K562 (cell line): ENCODE measurements at regions not wholly inside any gene's neighbourhood (a gene's known extent, or its start where the extent isn't known, plus 50 kb on each side); places are given as distances from the start of the nearest gene placed in this dataset.

Experiments
- ATAC-seq: fragments of 200-7000 bp; cut with Tn5 transposase; 3 replicates; pipeline ENCODE4 v1.9.1; 2020; ENCODE audit warnings: moderate library complexity
- BruUV-seq: library from RNA; stranded (reverse); fragments of 400-500 nt; replicated peaks from 2 replicates; lab custom pipeline; 2021; lab: Mats Ljungman, UMichigan
- CTCF ChIA-PET: fragments of 300-600 bp; formaldehyde crosslinking; extraction: SDS; loops from one replicate; lab custom pipeline; 2021; ENCODE audit warnings: low intra/inter-chr PET ratio; lab: Yijun Ruan, JAX
- POLR2A ChIA-PET: fragments of 300-600, 350-650 bp; sonication (Branson Sonifier 250); formaldehyde crosslinking; extraction: SDS; loops from one replicate; lab custom pipeline; 2021; ENCODE audit warnings: antibody characterized with exemption, inconsistent platforms; lab: Yijun Ruan, JAX
- DNase-seq, 4 experiments: peaks; one replicate each; pipeline versions ENCODE4 v3.0.0 to v3.0.0-alpha.2; 2011 to 2018; ENCODE audit warnings: low spot score in 3 of 4, mixed read lengths in 3 of 4; ENCODE audit errors: extremely low read depth in 1 of 4
- FAIRE-seq: peaks from 2 replicates; lab custom pipeline; 2011; peaks lifted over from hg19 to GRCh38; lab: Jason Lieb, UNC
- H2AFZ ChIP-seq: 2 replicates; pipeline ENCODE4 v1.6.0; 2011; ENCODE audit warnings: low read depth, low read length, control low read depth, inconsistent platforms
- H3K27ac ChIP-seq: fragments of 200-600 bp; 3 replicates; pipeline ENCODE4 v1.8.0; 2011; ENCODE audit warnings: low read depth, mild to moderate bottlenecking, control low read depth, inconsistent platforms, low read length, moderate library complexity, mixed read lengths; ENCODE audit errors: extremely low read depth
- H3K27me3 ChIP-seq, 2 experiments: fragments of 300-600 bp in 1 of 2; 2 replicates in 1 of 2; 3 replicates in 1 of 2; pipeline versions ENCODE4 v1.6.0 to v1.8.0; 2011; ENCODE audit warnings: inconsistent platforms in 2 of 2, low read length in 2 of 2, mild to moderate bottlenecking in 1 of 2, mixed read lengths in 1 of 2, moderate library complexity in 1 of 2; ENCODE audit not compliant: control insufficient read depth in 2 of 2, insufficient read depth in 2 of 2
- H3K36me3 ChIP-seq: fragments of 300-600 bp; 3 replicates; pipeline ENCODE4 v1.8.0; 2011; ENCODE audit warnings: mild to moderate bottlenecking, low read length, inconsistent platforms; ENCODE audit not compliant: control insufficient read depth, insufficient read depth
- H3K4me1 ChIP-seq, 2 experiments: fragments of 200-600 bp in 1 of 2; replicated peaks in 1 of 2; 2 replicates in 1 of 2; 3 replicates in 1 of 2; pipeline versions ENCODE4 v1.5.1 to v1.8.0; 2011; ENCODE audit warnings: inconsistent platforms in 2 of 2, low read length in 2 of 2, mild to moderate bottlenecking in 1 of 2, mixed read lengths in 1 of 2, moderate library complexity in 1 of 2; ENCODE audit not compliant: control insufficient read depth in 2 of 2, insufficient read depth in 2 of 2
- H3K4me2 ChIP-seq: 2 replicates; pipeline ENCODE4 v1.6.1; 2011; ENCODE audit warnings: low read length, control low read depth, inconsistent platforms, mixed read lengths; ENCODE audit not compliant: insufficient read depth
- H3K4me3 ChIP-seq: fragments of 200-600 bp; sonication (generic), shearing (Covaris generic); 2 replicates; pipeline ENCODE4 v1.5.1; 2016; ENCODE audit warnings: control low read depth, inconsistent platforms
- H3K79me2 ChIP-seq: fragments of 200-600 bp; 3 replicates; pipeline ENCODE4 v1.8.0; 2011; ENCODE audit warnings: low read length, inconsistent platforms; ENCODE audit not compliant: control insufficient read depth, insufficient read depth
- H3K9ac ChIP-seq, 2 experiments: 2 replicates each; pipeline versions ENCODE4 v1.6.0 to v1.6.1; 2011; ENCODE audit warnings: low read depth in 2 of 2, low read length in 2 of 2, control low read depth in 1 of 2, inconsistent platforms in 1 of 2, mild to moderate bottlenecking in 1 of 2, mixed read lengths in 1 of 2; ENCODE audit not compliant: insufficient read depth in 1 of 2
- H3K9me1 ChIP-seq: one replicate; pipeline ENCODE4 v1.6.0; 2011; ENCODE audit warnings: inconsistent platforms, mild to moderate bottlenecking, low read length, moderate library complexity; ENCODE audit not compliant: control insufficient read depth, insufficient read depth
- H3K9me3 ChIP-seq: replicated peaks from 2 replicates; pipeline ENCODE4 v1.5.1; 2011; ENCODE audit warnings: low read depth, low read length, inconsistent platforms; ENCODE audit not compliant: control insufficient read depth, insufficient read depth
- H4K20me1 ChIP-seq: replicated peaks from 2 replicates; pipeline ENCODE4 v1.6.1; 2011; ENCODE audit warnings: low read length, inconsistent platforms, mixed read lengths; ENCODE audit not compliant: control insufficient read depth, insufficient read depth
- E2F3 ChIP-seq: fragments of 250-450 bp; sonication (Bioruptor Pico); IDR thresholded peaks from 2 replicates; pipeline ENCODE4 v1.4.0; 2020; ENCODE audit warnings: mild to moderate bottlenecking
- E2F6 ChIP-seq, 2 experiments: IDR thresholded peaks; 2 replicates each; pipeline ENCODE4 v1.6.1; 2011; ENCODE audit warnings: borderline replicate concordance in 1 of 2, control low read depth in 1 of 2, low read depth in 1 of 2, low read length in 1 of 2, mild to moderate bottlenecking in 1 of 2, mixed read lengths in 1 of 2, moderate library complexity in 1 of 2; ENCODE audit not compliant: insufficient read depth in 1 of 2, insufficient read length in 1 of 2, poor library complexity in 1 of 2, severe bottlenecking in 1 of 2; ENCODE audit errors: extremely low read depth in 1 of 2
- HDAC1 ChIP-seq, 2 experiments: fragments of 450-650 bp; IDR thresholded peaks; 2 replicates each; pipeline ENCODE4 v1.6.1; 2016 to 2017; ENCODE audit warnings: inconsistent platforms in 1 of 2, mild to moderate bottlenecking in 1 of 2, moderate library complexity in 1 of 2
- HDGF ChIP-seq: fragments of 450-650 bp; IDR thresholded peaks from 2 replicates; pipeline ENCODE4 v1.6.1; 2016
- HINFP ChIP-seq: fragments of 450-650 bp; conservative IDR thresholded peaks from 2 replicates; pipeline ENCODE4 v1.6.1; 2016; ENCODE audit warnings: missing genetic modification characterization, low read depth, mild to moderate bottlenecking, control low read depth, missing compliant biosample characterization
- HMG20A ChIP-seq: fragments of 450-650 bp; formaldehyde crosslinking; conservative IDR thresholded peaks from 2 replicates; pipeline ENCODE4 v1.4.0; 2020; ENCODE audit warnings: mild to moderate bottlenecking, mixed read lengths
- MTA1 ChIP-seq: fragments of 450-650 bp; IDR thresholded peaks from 2 replicates; pipeline ENCODE4 v1.6.1; 2017; ENCODE audit warnings: borderline replicate concordance
- MTF1 ChIP-seq: fragments of 250-450 bp; sonication (Bioruptor Pico); IDR thresholded peaks from 2 replicates; pipeline ENCODE4 v1.9.0; 2021; ENCODE audit warnings: moderate library complexity, mild to moderate bottlenecking, inconsistent platforms, borderline replicate concordance
- SAFB2 ChIP-seq: fragments of 200-400 bp; formaldehyde crosslinking; IDR thresholded peaks from 2 replicates; pipeline ENCODE4 v1.6.1; 2018; ENCODE audit warnings: borderline replicate concordance, low read length, low read depth, moderate library complexity; ENCODE audit not compliant: severe bottlenecking
- SMARCC2 ChIP-seq: fragments of 450-650 bp; IDR thresholded peaks from 2 replicates; pipeline ENCODE4 v1.6.1; 2017; ENCODE audit warnings: antibody characterized with exemption, moderate library complexity, mild to moderate bottlenecking, low read depth
- TAF15 ChIP-seq: fragments of 200-400 bp; formaldehyde crosslinking; IDR thresholded peaks from 2 replicates; pipeline ENCODE4 v1.6.1; 2017; ENCODE audit warnings: mild to moderate bottlenecking, low read depth, low read length, moderate library complexity
- U2AF1 ChIP-seq: fragments of 200-400 bp; formaldehyde crosslinking; optimal IDR thresholded peaks from 2 replicates; pipeline ENCODE3; 2017; ENCODE audit warnings: mild to moderate bottlenecking, low read depth, low read length, moderate library complexity
- USF1 ChIP-seq: sonication (generic); formaldehyde crosslinking; IDR thresholded peaks from 2 replicates; pipeline ENCODE4 v1.9.0; 2022; ENCODE audit warnings: mild to moderate bottlenecking, missing genetic modification reagents
- ZC3H11A ChIP-seq: IDR thresholded peaks from 2 replicates; pipeline ENCODE4 v1.6.1; 2012; ENCODE audit warnings: low read depth, low read length, improper control_type of control experiment
- ZNF354B ChIP-seq: fragments of 250-450 bp; sonication (Bioruptor Pico); IDR thresholded peaks from 2 replicates; pipeline ENCODE4 v1.4.0; 2020
- ZNF778 ChIP-seq: fragments of 450-650 bp; formaldehyde crosslinking; IDR thresholded peaks from 2 replicates; pipeline ENCODE4 v1.4.0; 2020; ENCODE audit warnings: mild to moderate bottlenecking, moderate library complexity
- WGBS: fragments of 100-300 bp; shearing (Covaris generic); methylation state at CpG from one replicate; pipeline ENCODE4 v1.1.6; 2016; ENCODE audit warnings: low coverage, mixed read lengths; ENCODE audit not compliant: insufficient coverage; ENCODE audit errors: missing lambda C conversion rate; 5-methylcytosine and 5-hydroxymethylcytosine counted together
- in situ Hi-C: fragments of 300-500 bp; cut with MboI; formaldehyde crosslinking; loops from 4 replicates; pipeline ENCODE4 v1.15.0; 2018; ENCODE audit warnings: inconsistent platforms, mixed read lengths
- intact Hi-C: fragments of 100-400 bp; cut with micrococcal nuclease; formaldehyde crosslinking; loops from 2 replicates; pipeline ENCODE4 v1.14.2; 2022

- no peak for TF ChIP-seq E2F3 (CRISPR knock-in tag)
- TF ChIP-seq ZNF778 (CRISPR knock-in tag) = no peak
- TF ChIP-seq E2F6 (IDR thresholded peaks at IDR 0.05; ENCODE audit: borderline replicate concordance in 1 of 2, extremely low read depth in 1 of 2, insufficient read depth in 1 of 2, insufficient read length in 1 of 2, low read depth in 1 of 2, low read length in 1 of 2, poor library complexity in 1 of 2, severe bottlenecking in 1 of 2) = no peak
- TF ChIP-seq, all 486 proteins: peak for 5
Observed at GRCh38 chr15:31197497-31198414, 96.2 kb upstream of the TRPM1 start (continued).

- Histone ChIP-seq H3K79me2 (no peaks in the 10 kb centered on the region), H3K9ac (peak overlapping the region in 1 of 2 experiments; percentile 9; a peak in 1 of 4 replicates), H3K9me3 (no peaks in the 10 kb centered on the region), H4K20me1 (no peaks in the 10 kb centered on the region; the same call in 1 of the 2 replicates), H3K36me3 (no peaks in the 10 kb centered on the region), H3K9me1 (no peaks in the 10 kb centered on the region), H3K27ac (no peak overlapping the region), H3K27me3 (peaks cover 0 to 40% of the 10 kb centered on the region in 2 experiments; a peak in 3 of 5 replicates), H3K4me1 (no peaks in the 10 kb centered on the region), H2AFZ (no peak overlapping the region), H3K4me3 (no peak overlapping the region), H3K4me2 (no peak overlapping the region)
- intact Hi-C loops = no loop called here
- no TSS peak for BruUV-seq
- ChIA-PET POLR2A (interaction anchor here (0.7 kb wide), 1 partner anchor 355 kb away, joined by 4 read pairs; no protein-coding TSS in a partner anchor), CTCF (interaction anchor here (0.7 to 1.5 kb wide), 3 partner anchors 206 to 289 kb away, joined by 3 to 10 read pairs (median 6); no protein-coding TSS in a partner anchor)
- FAIRE-seq = no peak
- 0% methylated on average over 14 of the region's 16 CpGs for WGBS
- peak; percentile 31 to 55 (median 39) for DNase-seq
- peak; percentile 82 for ATAC-seq
- in situ Hi-C loops = loop anchor here (5.0 kb wide), 1 partner anchor 287 kb away; no protein-coding TSS in a partner anchor
- TF ChIP-seq U2AF1 = no peak
- no peak for TF ChIP-seq ZNF354B
- no peak for TF ChIP-seq TAF15
- no peak for TF ChIP-seq SMARCC2
- TF ChIP-seq HMG20A (CRISPR knock-in tag) = no peak
- no peak for TF ChIP-seq SAFB2
- no peak for TF ChIP-seq HINFP (tag)
- TF ChIP-seq MTA1 = no peak
- no peak for TF ChIP-seq ZC3H11A
- no peak for TF ChIP-seq HDGF
- TF ChIP-seq USF1 = no peak
- no peak for TF ChIP-seq MTF1
- TF ChIP-seq HDAC1 (IDR thresholded peaks at IDR 0.05) = no peak
Observed at GRCh38 chr15:31200735-31201151, 99.2 kb upstream of the TRPM1 start.
